AG04450 (cell line): ENCODE measurements at regions not wholly inside any gene's neighbourhood (a gene's known extent, or its start where the extent isn't known, plus 50 kb on each side); places are given as distances from the start of the nearest gene placed in this dataset.
A peak's percentile ranks its signal among the peaks of the same experiment; 100 is the strongest.
"Not testable (repeated sequence)": the region's sequence is repeated elsewhere in the genome, so short reads cannot be mapped to it uniquely, and the experiment has no call there.

ENCODE experiments used
- CTCF ChIA-PET: fragments of 300-600, 350-600 bp; formaldehyde crosslinking; extraction: SDS; loops from one replicate; lab custom pipeline; 2022; ENCODE audit warnings: antibody characterized with exemption, inconsistent platforms; lab: Charles Lee
- POLR2A ChIA-PET: fragments of 350-600 bp; formaldehyde crosslinking; extraction: SDS; loops from one replicate; lab custom pipeline; 2021; ENCODE audit warnings: antibody characterized with exemption, inconsistent platforms; lab: Yijun Ruan, JAX
- DNase-seq: peaks from one replicate; pipeline ENCODE4 v3.0.0-alpha.2; 2011; ENCODE audit warnings: low read depth, low spot score
- H3K27ac ChIP-seq: one replicate; pipeline ENCODE4 v1.5.1; 2012; ENCODE audit warnings: low read depth, low read length, control low read depth
- H3K27me3 ChIP-seq: one replicate; pipeline ENCODE4 v1.6.0; 2012; ENCODE audit warnings: low read length; ENCODE audit not compliant: control insufficient read depth, insufficient read depth
- H3K4me3 ChIP-seq: 2 replicates; pipeline ENCODE4 v1.5.1; 2011; ENCODE audit warnings: mild to moderate bottlenecking, low read depth, low read length, control low read depth
- H3K9me3 ChIP-seq: 2 replicates; pipeline ENCODE4 v1.5.1; 2012; ENCODE audit warnings: low read length; ENCODE audit not compliant: control insufficient read depth, insufficient read depth
- TF ChIP-seq, protein P1 (sequence below): IDR thresholded peaks from 2 replicates; pipeline ENCODE4 v1.5.1; 2011; ENCODE audit warnings: low read depth, low read length, control low read depth, inconsistent platforms

DNA sequence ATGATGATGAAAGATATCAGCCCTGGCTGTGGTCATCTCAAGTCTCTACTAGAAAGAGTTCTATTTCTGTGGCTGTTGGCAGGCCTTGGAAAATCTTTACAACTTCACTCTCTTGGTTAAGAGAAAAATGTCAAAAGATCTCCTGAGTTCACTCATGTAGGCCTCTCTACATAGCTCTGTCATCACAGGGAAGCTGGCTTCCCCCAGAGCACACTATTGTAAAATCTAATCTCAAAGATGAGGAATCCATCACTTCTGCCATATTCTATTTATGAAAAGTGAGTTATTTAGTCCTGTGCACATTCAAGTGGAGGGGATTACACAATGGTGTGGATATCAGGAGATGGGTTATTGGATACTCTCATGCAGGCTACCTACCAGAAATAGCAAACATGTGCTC lies 388.4 kb upstream of the HS3ST1 start:
- no peaks in the 10 kb centered on the region for H3K27me3 ChIP-seq
- POLR2A ChIA-PET: no interaction called here
- no peak for DNase-seq

DNA sequence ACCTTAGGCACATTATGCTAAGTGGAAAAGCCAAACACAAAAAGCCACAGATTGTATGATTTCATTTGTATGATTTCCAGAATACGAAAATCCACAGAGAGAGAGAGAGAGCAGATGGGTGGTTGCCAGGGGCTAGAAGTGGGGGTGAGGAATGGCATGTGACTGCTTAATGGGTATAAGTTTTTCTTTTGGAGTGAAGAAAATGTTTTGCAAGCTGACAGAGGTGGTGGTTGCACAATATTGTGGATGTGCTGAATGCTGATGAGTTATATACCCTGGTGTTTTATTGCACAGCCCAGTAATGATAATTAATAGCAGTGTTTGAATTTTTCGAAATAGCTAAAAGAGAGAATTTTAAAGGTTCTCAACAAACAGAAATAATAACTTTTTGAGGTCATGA lies 386.1 kb upstream of the HS3ST1 start:
- Histone ChIP-seq H3K27ac (no peak overlapping the region), H3K9me3 (no peaks in the 10 kb centered on the region), H3K4me3 (no peak overlapping the region), H3K27me3 (no peaks in the 10 kb centered on the region)
- TF ChIP-seq, protein P1, sequence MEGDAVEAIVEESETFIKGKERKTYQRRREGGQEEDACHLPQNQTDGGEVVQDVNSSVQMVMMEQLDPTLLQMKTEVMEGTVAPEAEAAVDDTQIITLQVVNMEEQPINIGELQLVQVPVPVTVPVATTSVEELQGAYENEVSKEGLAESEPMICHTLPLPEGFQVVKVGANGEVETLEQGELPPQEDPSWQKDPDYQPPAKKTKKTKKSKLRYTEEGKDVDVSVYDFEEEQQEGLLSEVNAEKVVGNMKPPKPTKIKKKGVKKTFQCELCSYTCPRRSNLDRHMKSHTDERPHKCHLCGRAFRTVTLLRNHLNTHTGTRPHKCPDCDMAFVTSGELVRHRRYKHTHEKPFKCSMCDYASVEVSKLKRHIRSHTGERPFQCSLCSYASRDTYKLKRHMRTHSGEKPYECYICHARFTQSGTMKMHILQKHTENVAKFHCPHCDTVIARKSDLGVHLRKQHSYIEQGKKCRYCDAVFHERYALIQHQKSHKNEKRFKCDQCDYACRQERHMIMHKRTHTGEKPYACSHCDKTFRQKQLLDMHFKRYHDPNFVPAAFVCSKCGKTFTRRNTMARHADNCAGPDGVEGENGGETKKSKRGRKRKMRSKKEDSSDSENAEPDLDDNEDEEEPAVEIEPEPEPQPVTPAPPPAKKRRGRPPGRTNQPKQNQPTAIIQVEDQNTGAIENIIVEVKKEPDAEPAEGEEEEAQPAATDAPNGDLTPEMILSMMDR: no peak
- POLR2A ChIA-PET: no interaction called here
- DNase-seq: no peak
- CTCF ChIA-PET: no interaction called here

More for the DNA sequence above, 388.4 kb upstream of the HS3ST1 start:
- H3K9me3 ChIP-seq: no peaks in the 10 kb centered on the region
- TF ChIP-seq, protein P1: no peak
- H3K4me3 ChIP-seq: no peak overlapping the region
- CTCF ChIA-PET: no interaction called here
- H3K27ac ChIP-seq: no peak overlapping the region

DNA sequence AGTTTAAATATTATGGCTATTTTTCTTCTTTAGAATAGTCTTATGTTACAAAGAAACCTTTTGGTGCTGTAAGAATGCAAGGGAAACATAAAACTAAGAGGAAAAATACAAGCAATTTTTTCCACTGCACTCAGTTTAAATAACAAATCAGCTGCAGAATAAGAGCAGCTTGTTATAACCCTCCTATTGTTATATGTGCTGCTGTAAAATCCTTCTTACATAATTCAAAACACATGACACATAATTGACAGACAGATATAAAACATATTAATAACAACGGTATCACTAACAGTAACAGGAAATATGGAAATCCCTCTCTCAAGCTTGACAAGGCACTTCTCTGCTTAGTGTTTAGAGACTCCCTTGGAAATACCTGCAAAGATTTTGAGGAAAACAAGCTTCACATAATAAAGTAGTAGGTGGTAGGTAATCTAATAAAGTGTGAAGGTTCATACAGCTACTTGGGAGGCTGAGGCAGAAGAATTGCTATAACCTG lies 385.3 kb upstream of the HS3ST1 start:
- TF ChIP-seq, protein P1: no peak
- POLR2A ChIA-PET: no interaction called here
- DNase-seq: no peak
- Histone ChIP-seq H3K4me3 (no peak overlapping the region), H3K9me3 (no peaks in the 10 kb centered on the region), H3K27me3 (no peaks in the 10 kb centered on the region), H3K27ac (no peak overlapping the region)
- CTCF ChIA-PET: interaction anchor here (0.7 kb wide), 1 partner anchor 1222 kb away, joined by 5 read pairs; no protein-coding TSS in a partner anchor

DNA sequence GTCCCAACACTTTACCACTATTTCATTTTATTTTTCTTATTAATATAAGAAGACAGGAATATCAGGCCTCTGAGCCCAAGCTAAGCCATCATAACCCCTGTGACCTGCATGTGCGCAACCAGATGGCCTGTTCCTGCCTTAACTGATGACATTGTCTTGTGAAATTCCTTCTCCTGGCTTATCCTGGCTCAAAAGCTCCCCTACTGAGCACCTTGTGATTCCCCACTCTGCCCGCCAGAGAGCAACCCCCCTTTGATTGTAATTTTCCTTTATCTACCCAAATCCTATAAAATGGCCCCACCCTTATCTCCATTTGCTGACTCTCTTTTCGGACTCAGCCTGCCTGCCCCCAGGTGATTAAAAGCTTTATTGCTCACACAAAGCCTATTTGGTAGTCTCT lies 382.8 kb upstream of the HS3ST1 start:
- DNase-seq, H3K27me3 ChIP-seq, H3K4me3 ChIP-seq, CTCF ChIA-PET, POLR2A ChIA-PET, H3K27ac ChIP-seq, H3K9me3 ChIP-seq: not testable (repeated sequence)

DNA sequence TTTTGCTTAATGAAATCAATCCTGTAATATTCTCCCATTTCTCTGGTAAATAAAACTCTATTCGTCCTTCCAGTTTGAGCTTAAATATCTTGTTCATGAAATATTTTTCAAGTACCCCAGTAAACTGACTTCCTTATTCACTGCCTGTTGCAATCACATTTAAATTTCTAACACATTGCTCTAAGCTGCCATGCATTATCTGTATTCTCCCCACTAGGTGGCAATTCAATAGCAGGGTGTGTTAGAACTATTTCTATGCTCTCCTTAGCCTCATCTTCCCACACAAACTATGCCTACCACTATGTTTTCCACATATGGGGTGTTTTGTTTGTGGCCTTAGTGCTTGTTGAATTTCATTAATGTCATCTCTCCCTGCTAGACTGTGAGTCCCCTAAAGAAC lies 377.1 kb upstream of the HS3ST1 start:
- no peaks in the 10 kb centered on the region for H3K9me3 ChIP-seq
- CTCF ChIA-PET: interaction anchor here (0.6 to 1.3 kb wide), 2 partner anchors 155 to 827 kb away, joined by 3 to 8 read pairs; no protein-coding TSS in a partner anchor
- no peak for DNase-seq
- TF ChIP-seq, protein P1: peak; percentile 39
- no peak overlapping the region for H3K27ac ChIP-seq
- POLR2A ChIA-PET: no interaction called here
- no peaks in the 10 kb centered on the region for H3K27me3 ChIP-seq
- H3K4me3 ChIP-seq: no peak overlapping the region
